NT2/D1 (cell line): ENCODE measurements at regions not wholly inside any gene's neighbourhood (a gene's known extent, or its start where the extent isn't known, plus 50 kb on each side); places are given as distances from the start of the nearest gene placed in this dataset.

Experiments
- DNase-seq: peaks from one replicate; pipeline ENCODE4 v3.0.0-alpha.2; 2011; ENCODE audit warnings: low read depth, low spot score
- H3K27me3 ChIP-seq: 2 replicates; pipeline ENCODE4 v1.6.0; 2011; ENCODE audit warnings: mild to moderate bottlenecking; ENCODE audit not compliant: insufficient read length, insufficient read depth
- H3K36me3 ChIP-seq: 2 replicates; pipeline ENCODE4 v1.6.1; 2011; ENCODE audit warnings: mild to moderate bottlenecking, low read length, mixed read lengths; ENCODE audit not compliant: insufficient read depth, insufficient read length
- H3K4me1 ChIP-seq: 2 replicates; pipeline ENCODE4 v1.5.1; 2011; ENCODE audit not compliant: insufficient read depth, insufficient read length
- H3K4me3 ChIP-seq: 2 replicates; pipeline ENCODE4 v1.5.1; 2011; ENCODE audit warnings: low read depth; ENCODE audit not compliant: insufficient read length
- H3K9ac ChIP-seq: 2 replicates; pipeline ENCODE4 v1.6.0; 2011; ENCODE audit warnings: low read depth; ENCODE audit not compliant: insufficient read length
- H3K9me3 ChIP-seq: 2 replicates; pipeline ENCODE4 v1.5.1; 2011; ENCODE audit warnings: mild to moderate bottlenecking, low read length; ENCODE audit not compliant: insufficient read depth
- SUZ12 ChIP-seq: IDR thresholded peaks from 2 replicates; pipeline ENCODE4 v1.6.1; 2011; ENCODE audit not compliant: insufficient read length, insufficient read depth; ENCODE audit errors: extremely low read depth
- YY1 ChIP-seq: IDR thresholded peaks from 2 replicates; pipeline ENCODE4 v1.6.1; 2011; ENCODE audit not compliant: insufficient read length, insufficient read depth
- ZNF274 ChIP-seq: IDR thresholded peaks from 2 replicates; pipeline ENCODE4 v1.6.1; 2011; ENCODE audit warnings: mild to moderate bottlenecking, low read depth, low read length

DNA sequence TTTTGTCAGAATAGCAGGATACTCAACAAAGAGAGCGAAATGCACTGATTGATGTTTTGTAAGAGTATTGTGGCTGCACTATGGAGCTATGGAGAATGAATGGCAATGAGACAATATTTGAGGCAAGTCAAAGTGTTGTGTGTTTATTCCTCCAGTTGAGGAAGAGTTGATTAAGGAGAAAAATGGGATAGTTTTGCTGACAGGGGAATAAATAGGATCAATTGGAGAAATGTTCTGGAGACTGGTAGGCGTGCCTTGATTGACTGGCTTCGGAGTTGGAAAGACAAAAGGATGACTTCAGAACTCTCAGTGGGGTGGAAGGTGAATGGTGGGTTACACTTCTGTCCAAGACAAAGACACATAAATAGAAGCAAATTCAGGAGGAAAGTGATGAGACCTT, 1254.9 kb upstream of the TMEM132C start:
- Histone ChIP-seq H3K4me3 (no peak overlapping the region), H3K27me3 (no peaks in the 10 kb centered on the region), H3K36me3 (no peaks in the 10 kb centered on the region), H3K9ac (no peak overlapping the region), H3K4me1 (no peaks in the 10 kb centered on the region), H3K9me3 (no peaks in the 10 kb centered on the region)
- no peak for TF ChIP-seq ZNF274
- TF ChIP-seq YY1 = no peak
- TF ChIP-seq SUZ12 = no peak
- DNase-seq = no peak

DNA sequence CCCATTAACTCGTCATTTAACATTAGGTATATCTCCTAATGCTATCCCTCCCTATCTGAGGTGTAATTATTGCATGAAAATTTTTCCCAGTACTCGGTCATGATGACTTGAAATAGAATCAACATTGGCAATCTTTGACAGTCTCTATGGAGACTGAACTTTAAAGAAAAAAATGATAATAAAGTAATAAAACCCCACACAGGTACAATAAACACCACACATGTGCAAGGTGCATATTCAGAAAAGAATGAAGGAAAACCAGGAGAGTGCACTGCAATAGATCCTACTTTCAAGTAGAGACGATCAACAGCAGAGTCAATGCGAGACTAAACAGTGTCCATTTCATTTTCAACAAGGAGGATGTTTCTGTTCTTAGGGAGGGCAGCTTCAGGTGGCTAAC, 1253.8 kb upstream of the TMEM132C start:
- TF ChIP-seq SUZ12 (no peak), YY1 (no peak), ZNF274 (no peak)
- H3K9me3 ChIP-seq = no peaks in the 10 kb centered on the region
- no peaks in the 10 kb centered on the region for H3K27me3 ChIP-seq
- no peak for DNase-seq
- no peaks in the 10 kb centered on the region for H3K4me1 ChIP-seq
- no peak overlapping the region for H3K9ac ChIP-seq
- H3K4me3 ChIP-seq = no peak overlapping the region
- no peaks in the 10 kb centered on the region for H3K36me3 ChIP-seq

DNA sequence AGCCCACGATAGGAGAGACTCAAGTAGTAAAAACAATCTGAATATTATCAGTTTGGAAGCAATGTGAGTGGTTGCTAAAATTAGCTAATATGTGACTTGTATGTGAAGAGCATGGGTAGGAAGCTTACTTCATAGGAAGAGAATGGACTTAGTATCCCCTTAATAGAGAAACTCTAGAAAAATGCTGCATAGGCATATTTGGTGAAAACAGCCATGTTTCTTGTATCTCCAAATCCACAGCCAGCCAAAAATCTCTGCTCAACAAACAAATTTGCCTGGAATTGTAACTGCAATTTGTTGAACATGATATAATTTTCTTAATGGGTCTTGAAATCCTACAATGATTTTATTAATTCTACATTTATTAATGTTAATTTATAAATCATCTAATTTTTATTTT, 1252.9 kb upstream of the TMEM132C start:
- TF ChIP-seq SUZ12 (no peak), YY1 (no peak)
- no peaks in the 10 kb centered on the region for H3K9me3 ChIP-seq

DNA sequence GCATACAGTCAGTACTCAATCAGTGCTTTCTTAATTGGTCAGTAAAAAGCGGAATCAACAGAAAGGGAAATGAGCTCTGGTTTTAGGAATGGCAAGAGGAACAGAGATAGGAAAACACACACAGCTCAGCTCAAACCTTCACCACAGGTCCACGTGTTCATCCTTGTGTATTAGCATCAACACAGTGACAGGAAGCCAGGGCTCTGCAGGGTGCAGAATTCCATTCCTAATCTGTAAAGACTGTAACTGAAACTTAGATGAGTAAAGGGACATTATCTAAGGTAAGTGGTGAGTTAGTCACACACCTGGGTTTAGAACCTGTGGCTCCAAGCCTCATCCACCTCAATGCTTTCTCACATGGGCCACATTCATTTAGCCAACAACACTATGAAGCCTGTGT, 1242.2 kb upstream of the TMEM132C start:
- DNase-seq = no peak
- H3K27me3 ChIP-seq = no peaks in the 10 kb centered on the region
- H3K9me3 ChIP-seq = no peaks in the 10 kb centered on the region
- no peak overlapping the region for H3K4me3 ChIP-seq
- no peak overlapping the region for H3K9ac ChIP-seq
- no peak for TF ChIP-seq ZNF274
- no peak for TF ChIP-seq SUZ12
- TF ChIP-seq YY1 = no peak
- no peaks in the 10 kb centered on the region for H3K4me1 ChIP-seq
- H3K36me3 ChIP-seq = no peaks in the 10 kb centered on the region

More for the DNA sequence above, 1252.9 kb upstream of the TMEM132C start:
- Histone ChIP-seq H3K36me3 (no peaks in the 10 kb centered on the region), H3K4me3 (no peak overlapping the region), H3K4me1 (no peaks in the 10 kb centered on the region), H3K9ac (no peak overlapping the region), H3K27me3 (no peaks in the 10 kb centered on the region)
- no peak for DNase-seq

DNA sequence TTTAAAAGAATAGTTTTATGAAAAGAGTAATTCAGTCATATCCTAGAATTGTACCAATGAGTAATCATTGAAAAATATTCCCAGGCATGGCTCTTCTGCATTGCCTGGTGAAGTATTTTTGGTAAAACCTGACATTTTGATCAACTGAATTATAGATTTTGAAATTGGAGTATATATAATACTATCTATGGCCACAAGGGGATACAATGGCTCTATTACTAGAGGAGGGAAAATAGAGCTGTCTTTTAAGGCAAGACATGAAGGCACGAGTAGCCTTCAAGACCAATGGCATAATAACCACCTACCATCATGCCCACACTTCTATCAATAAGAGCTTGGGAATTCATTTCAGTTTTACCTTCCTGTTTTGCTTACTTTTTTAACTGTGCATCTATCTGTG, 1241.4 kb upstream of the TMEM132C start:
- Histone ChIP-seq H3K9me3 (no peaks in the 10 kb centered on the region), H3K4me3 (no peak overlapping the region), H3K4me1 (no peaks in the 10 kb centered on the region), H3K27me3 (no peaks in the 10 kb centered on the region), H3K9ac (no peak overlapping the region), H3K36me3 (no peaks in the 10 kb centered on the region)
- TF ChIP-seq SUZ12 (no peak), ZNF274 (no peak), YY1 (no peak)
- no peak for DNase-seq

DNA sequence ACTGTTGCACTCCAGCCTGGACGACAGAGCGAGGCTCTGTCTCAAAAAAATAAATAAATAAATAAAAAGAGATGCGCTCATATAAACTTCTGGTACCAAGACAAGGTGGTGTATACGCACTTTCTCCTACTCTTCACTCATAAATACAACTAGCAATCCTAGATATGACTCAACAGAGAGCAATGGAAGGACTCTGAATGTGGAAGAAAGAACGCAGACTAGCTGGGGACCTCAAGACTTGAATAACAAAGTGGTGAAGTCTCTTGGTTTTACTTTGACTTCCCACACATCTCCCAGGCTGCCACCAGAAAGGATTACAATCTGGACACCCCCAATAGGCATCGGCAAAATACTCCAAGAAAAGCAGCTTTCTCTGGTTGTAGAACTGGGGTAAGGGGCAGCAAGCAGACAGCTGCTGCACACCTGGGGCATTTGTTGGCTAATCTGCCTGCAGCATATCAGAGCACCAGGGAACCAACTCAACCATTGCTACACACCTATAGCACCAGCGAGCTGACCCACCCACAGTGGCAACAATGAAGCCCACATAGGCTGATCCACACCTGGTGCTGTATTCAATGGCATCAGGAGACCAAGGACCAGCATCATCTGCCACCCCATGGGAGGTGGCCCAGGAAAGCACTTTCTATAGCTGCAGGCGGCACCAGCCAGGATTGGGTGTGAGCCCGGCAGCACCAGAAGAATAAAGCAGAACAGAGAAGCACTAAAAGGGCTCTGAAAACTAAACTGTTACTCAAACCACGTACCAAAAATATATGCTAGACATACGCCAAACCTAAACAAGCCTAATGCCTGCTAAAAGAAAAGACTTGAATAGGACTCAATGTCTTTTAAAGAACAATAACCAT, 1231.7 kb upstream of the TMEM132C start:
- no peaks in the 10 kb centered on the region for H3K9me3 ChIP-seq
- H3K9ac ChIP-seq = no peak overlapping the region
- no peak overlapping the region for H3K4me3 ChIP-seq
- no peaks in the 10 kb centered on the region for H3K4me1 ChIP-seq
- H3K36me3 ChIP-seq = no peaks in the 10 kb centered on the region
- TF ChIP-seq SUZ12 (no peak), YY1 (no peak), ZNF274 (no peak)
- no peaks in the 10 kb centered on the region for H3K27me3 ChIP-seq
- DNase-seq = no peak

DNA sequence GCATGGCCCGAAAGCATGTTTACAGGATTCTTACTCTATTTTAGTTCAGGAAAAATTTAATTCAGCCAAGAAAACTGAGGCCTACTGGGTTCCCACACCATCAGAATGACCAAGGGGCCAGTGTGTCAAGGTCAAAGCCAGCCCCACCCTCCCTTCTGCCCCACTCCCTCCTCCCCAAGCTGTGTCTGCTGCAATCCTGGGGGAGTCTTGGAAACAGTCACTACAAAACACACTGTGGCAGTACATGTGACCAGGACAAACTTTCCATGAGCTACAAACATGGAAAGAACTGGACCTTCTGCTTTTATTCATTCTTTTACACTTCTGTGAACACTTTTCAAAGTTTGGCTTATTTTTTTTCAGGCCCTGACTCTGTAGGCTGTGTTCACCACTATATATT, 1228.8 kb upstream of the TMEM132C start:
- no peak for DNase-seq
- Histone ChIP-seq H3K4me1 (no peaks in the 10 kb centered on the region), H3K9ac (no peak overlapping the region), H3K36me3 (no peaks in the 10 kb centered on the region), H3K4me3 (no peak overlapping the region), H3K27me3 (no peaks in the 10 kb centered on the region), H3K9me3 (no peaks in the 10 kb centered on the region)
- no peak for TF ChIP-seq SUZ12
- TF ChIP-seq YY1 = no peak
- TF ChIP-seq ZNF274 = no peak
